ENCODE measurements at regions not wholly inside any gene's neighbourhood (a gene's known extent, or its start where the extent isn't known, plus 50 kb on each side); places are given as distances from the start of the nearest gene placed in this dataset.

- no peak for DNase-seq (ENCODE audit: low spot score)
- no peak for TF ChIP-seq CTCF (IDR thresholded peaks at IDR 0.05; ENCODE audit: extremely low read depth, missing control alignments)
These were observed 133.1 kb downstream of the HFE start for GRCh38 chr6:26220145-26220970.

GRCh38 chr6:26221186-26221585, 134.0 kb downstream of the HFE start:
- no peak for DNase-seq (ENCODE audit: low spot score)
- TF ChIP-seq CTCF (IDR thresholded peaks at IDR 0.05; ENCODE audit: extremely low read depth, missing control alignments), result no peak

DNA sequence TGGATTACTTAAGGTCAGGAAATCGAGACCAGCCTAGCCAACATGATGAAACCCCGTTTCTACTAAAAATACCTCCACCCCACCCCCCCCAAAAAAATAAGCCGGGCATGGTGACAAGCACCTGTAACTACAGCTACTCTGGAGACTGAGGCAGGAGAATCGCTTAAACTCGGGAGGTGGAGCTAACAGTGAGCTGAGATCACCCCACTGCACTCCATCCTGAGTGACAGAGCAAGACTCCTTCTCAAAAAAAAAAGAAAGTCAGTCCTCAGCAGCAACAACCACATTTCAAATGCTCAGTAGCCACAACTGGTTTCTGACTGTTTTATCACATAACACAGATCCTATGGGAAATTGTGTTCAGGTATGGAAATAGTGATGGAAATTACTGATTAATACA, 135.3 kb downstream of the HFE start:
- no peak for TF ChIP-seq CTCF (IDR thresholded peaks at IDR 0.05; ENCODE audit: extremely low read depth, missing control alignments)
- no peak for DNase-seq (ENCODE audit: low spot score)

- DNase-seq (ENCODE audit: low spot score), result no peak
- no peak for TF ChIP-seq CTCF (IDR thresholded peaks at IDR 0.05; ENCODE audit: extremely low read depth, missing control alignments)
These were observed 136.0 kb downstream of the HFE start for GRCh38 chr6:26223228-26223627.

- no peak for TF ChIP-seq CTCF (IDR thresholded peaks at IDR 0.05; ENCODE audit: extremely low read depth, missing control alignments)
- peak; percentile 63 for DNase-seq (ENCODE audit: low spot score)
These were observed 136.7 kb downstream of the HFE start for GRCh38 chr6:26223650-26224546.

DNA sequence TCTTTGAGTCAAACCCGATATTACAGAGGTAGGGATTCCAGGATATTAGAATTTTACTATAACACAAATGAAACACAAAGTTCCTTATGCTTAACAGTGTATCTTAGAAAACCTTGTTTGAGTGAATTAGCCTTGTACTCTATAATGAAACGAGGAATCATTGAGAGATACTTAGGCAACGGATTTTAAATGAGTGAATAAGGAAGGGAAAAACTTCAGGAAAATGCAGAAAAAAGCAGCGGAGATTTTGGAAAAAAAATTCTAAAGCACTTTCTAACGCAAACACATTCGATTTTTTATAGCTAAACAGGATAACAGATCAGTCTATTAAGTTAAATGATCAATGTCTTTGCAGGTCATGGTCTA, 137.3 kb downstream of the HFE start:
- DNase-seq (ENCODE audit: low spot score), result no peak
- TF ChIP-seq CTCF (IDR thresholded peaks at IDR 0.05; ENCODE audit: extremely low read depth, missing control alignments), result no peak
